ENCODE measurements at regions not wholly inside any gene's neighbourhood (a gene's known extent, or its start where the extent isn't known, plus 50 kb on each side); places are given as distances from the start of the nearest gene placed in this dataset.
A peak's percentile ranks its signal among the peaks of the same experiment; 100 is the strongest.

DNA sequence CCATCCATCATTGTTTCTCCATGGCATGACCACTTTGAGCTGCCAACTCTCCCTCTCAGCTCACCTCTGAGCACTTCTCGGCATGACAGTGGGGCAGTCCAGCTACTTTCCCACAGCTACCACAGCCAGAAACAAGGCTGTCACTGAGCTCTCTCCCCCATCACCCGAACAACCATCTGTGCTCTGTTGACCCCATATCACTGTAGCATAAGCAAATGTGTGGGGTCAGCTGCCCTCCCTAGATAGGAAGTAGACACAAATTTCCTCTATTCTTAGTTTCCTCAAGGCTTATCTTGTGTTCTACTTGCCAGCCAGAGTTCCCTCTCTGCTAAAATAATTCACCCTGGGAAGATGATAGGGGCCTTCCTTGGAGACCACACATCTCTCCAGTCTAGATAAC lies 82.6 kb upstream of the FUT8 start:
- no peak for DNase-seq

DNA sequence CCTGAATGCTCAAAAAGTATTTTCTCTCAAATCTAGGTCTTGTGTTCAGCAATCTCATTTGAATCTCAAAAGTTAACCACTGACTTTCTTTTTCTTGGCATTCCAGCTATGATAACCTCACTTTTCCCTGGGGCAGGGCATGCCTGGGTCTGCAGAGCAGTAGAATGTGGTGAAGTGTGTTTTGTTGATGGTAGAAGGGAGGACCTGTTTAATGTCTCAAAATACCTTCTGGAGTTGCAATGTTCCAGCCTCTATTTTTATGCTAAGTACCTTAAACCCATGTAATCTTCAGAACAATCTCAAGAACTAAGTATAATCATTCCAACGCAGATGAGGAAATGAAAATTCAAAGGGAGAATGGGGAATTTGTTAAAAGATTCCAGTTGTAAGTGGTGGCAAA lies 82.1 kb upstream of the FUT8 start:
- no peak for DNase-seq

DNA sequence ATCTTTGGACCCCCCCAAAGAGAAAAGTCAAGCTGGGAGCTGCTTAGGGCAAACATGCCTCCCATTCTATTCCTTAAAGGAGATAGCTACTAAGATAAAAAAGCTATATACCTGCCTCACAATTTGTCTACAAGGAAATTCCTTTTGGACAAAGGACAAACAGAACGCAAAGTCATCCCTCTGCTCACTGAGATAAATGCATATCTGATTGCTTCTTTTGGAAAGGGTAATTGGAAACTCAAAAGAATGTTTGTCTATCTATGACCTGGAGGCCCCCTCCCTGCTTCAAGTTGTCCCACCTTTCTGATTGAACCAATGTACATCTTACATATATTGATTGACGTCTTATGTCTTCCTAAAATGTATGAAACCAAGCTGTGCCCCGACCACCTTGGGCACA lies 80.9 kb upstream of the FUT8 start:
- DNase-seq: no peak

DNA sequence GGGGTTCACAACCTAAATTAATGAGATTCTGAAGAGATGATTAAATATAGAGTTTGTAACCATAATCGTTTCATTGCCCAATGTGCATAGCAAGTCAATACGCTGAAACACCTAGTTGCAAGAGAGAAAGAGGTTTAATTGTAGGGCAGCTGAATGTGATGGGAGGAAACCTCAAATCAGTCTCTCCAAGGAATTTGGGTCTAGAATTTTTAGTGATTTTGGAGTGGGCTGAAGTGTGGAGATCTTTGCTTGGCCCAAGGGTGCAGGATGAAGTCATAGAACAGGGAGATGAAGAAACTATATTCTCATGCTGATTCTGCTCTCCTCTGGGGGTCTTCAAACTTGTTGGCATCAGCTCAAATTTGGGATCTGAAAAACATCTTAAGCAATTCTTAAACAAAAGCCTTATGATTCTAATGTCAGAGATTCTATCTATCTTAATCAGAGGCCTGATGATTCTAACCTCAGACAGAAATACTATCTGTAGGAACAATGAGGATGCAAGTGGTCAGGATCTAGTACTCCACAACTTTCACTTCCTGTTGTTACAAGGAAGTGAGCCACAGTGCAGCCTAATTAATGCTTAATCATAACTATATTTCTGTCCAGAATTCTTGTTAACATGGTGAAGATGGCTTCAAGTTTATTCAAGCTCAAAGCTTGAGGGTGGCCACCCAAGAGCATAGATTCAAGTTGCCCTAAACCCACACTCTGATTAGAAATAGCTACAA lies 80.2 kb upstream of the FUT8 start:
- no peak for DNase-seq

DNA sequence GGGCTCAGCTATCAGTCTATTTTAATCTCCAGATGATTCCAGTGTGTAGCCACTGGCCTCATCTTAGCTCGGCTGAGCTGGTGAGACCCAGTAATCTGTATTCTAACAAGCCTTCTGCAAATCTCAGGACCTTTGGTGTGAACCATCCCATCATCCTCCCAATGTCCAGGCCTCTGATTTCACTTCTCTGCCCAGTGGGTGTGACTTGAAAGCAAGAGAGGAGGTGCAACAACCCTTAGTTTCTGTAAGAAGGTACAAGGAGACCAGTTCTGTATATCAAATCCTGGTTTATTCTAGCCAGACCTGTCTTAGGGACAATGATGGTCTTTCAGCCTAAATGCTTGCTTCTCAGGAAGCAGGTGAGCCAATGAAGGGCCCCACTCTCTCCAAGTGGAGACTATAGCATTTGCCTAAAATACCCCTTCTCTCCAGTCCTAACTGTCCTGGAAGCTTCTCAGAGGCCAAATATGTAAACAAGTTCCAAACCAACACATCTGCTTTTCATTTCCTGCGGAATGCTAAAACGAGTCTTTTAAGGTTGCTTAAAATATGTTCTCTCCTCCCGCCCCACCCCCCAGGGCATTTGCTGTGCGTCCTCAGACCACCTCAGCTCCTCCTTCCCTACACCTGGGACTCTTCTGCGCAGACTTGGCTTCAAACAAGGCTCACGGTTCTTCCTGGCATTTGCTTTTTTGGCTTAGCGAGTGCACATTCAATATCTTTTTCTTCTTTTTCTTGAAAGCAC lies 78.4 kb upstream of the FUT8 start:
- no peak for DNase-seq

DNA sequence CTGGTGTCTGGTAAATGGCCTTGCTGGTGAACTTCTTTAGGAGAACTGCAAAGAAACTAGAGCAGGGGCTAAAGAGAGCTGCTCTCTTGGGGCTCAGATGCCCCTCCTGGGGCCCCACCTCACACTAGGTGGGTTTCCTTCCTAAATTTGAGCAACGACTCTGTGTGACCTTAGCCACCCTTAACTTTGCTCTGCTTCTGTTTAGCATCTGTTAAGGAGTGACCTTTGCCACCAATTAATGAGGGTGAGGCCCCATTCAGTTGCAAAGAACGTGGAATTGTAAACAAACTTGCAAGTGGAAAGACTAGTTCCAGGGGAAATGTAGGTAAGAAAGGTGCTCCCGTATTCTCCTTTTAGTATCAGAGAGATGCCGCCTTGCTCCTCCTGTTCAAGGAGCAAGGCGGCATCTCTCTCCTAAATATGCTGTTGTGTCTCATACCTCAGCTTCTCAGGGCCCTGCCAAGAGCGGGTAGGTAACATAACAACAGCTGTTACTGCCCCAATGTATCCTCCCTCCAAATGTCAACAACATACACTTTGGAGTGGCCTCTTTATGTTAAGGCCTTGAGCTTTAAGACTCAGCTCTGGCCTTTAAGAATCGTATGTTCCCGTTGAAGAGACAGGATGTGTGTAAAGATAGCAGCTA lies 77.6 kb upstream of the FUT8 start:
- DNase-seq: no peak

DNA sequence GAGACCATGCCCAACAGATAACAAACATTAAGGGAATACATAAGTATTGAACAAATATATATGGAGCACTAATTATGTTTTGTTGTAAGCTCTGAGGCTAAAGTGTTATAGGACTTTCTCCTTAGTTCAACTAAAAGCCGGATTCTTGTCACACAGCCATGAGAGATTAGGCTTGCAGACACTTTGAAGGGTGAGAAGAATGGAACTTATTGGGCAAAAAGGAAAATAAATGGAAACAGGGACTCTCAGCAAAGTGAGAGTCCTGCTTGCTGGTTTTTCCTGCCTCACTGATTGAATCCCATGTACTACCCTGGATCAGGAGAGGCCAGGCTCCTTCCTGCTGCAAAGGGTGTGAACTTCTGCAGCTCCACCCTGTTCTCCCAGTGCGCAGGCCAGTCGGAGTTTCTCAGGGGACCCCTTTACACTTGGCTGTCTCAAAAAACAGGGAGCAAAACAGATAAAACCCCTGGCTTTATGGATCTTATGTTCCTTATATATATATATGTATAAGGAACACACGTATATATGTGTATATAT lies 77.1 kb upstream of the FUT8 start:
- no peak for DNase-seq

DNA sequence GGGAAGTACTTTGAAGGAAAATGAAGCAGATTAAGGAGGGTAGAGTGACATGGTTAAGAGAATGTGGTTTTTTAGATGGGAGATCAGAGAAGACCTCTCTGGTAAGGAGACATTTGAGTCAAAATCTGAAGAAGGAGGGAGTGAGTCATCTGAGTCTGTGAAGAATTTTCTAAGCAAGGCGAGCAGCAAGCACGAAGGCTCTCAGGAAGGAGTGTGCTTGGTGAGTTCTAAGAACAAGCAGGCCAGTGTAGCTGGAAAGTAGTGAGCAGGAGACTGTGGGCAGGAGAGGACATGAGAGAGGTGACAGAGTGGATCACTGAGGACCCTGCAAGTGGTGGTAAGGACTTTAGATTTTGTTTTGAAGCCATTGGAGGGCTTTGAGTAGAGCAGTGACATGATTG lies 76.3 kb upstream of the FUT8 start:
- peak; percentile 45 for DNase-seq

DNA sequence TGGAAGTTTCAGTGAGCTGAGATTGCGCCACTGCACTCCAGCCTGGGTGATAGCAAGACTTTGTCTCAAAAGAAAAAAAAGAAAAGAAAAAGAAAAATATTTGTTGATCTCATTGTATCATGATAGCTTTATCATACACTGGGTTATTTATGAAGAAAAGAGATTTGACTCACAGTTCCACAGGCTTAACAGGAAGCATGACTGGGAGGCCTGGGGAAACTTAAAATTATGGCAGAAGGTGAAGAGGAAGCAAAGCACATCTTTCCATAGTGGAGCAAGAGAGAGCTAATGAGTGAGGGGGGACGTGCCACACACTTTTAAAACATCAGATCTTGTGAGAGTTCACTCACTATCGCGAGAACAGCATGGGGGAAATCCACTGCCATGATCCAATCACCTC lies 72.7 kb upstream of the FUT8 start:
- DNase-seq: no peak

DNA sequence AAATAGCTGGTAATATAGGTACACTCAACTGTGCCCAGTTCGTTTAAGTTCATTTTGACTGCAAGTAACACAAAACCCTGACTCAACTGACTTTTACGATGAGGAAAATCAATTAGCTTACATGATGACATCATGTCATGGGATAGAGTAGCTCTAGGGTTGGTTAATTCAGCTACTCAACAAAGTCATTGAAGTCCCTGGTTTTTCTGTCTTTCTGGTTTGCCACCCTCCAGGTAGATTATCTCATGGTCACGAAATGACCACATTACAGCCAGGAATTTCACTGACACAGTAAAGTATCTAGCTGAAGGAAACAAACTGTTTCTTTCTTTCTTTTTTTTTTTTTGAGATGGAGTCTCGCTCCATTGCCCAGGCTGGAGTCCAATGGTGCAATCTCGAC lies 68.5 kb upstream of the FUT8 start:
- DNase-seq: no peak

DNA sequence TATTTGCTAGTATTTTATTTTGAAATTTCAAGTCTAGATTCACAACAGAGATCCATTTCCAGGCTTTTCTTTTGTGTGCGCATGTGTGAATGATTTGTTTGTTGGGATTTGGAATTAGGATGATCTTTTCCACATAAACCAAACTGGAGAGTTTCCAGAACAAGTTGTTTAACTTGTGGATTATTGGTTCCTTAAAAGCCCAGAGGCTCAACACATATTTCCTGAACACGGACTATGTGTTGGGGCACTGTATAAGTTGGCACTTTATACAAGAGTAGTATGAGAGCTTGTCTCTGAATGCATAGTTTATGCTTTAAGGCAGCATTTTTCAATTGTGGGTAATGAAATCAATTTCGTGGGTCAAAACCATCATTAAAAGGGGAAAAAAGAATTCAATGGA lies 67.3 kb upstream of the FUT8 start:
- no peak for DNase-seq

DNA sequence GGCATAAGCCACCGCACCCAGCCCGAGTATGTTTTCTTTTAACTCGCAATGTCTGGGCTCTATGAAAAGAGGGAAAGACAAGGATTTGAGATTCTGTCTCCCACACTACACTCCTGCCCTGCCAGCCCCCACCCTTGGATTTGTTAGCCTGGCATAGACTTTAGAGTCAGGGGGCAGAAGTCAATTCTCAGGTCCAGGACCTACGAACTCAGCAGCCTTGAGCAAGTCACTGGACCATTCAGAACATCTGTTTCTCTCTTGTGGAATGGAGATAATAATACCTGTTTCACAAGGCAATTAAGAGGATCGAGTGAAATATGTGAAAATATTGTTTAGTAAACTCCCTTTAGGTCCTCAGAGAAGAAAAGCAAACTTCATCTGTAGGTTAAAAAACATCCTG lies 66.1 kb upstream of the FUT8 start:
- DNase-seq: no peak

DNA sequence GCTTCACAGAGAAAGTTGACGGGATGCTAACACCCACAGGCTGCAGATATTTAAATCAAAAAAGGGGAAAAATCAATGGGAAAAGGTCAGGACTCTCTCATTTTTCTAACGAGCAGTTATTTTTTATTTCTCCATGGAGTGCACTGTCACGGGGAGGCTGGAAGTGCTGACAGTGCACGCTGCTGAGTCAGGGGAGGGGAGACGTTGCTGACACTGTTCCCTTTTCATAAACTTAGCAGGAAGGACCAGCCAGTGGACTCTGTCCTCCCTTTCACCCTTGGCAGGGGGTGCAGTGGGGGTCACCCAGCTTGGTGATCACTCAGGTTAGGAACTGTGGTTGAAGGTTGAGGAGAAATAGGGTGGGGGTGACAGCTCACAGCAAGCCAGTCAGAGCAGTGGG lies 65.6 kb upstream of the FUT8 start:
- DNase-seq: no peak

DNA sequence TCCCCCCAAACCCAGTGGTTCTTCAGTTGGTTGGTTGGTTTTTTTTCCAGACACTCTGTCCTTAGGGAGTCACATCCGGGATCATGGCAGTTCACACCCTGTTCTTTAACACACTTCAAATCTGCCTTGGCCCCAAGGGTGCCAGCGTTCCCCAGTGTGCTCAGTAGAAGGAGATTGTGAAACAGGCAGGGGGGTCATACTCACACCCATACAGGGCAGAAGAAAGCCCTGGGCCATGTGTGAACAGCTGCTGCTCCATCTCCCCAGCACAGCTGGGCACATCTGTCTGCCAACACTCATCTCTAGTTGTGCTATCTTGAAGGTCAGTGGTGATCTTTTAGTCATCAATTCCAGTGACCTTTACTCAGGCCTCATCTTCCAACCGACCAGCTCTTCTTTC lies 64.4 kb upstream of the FUT8 start:
- no peak for DNase-seq

DNA sequence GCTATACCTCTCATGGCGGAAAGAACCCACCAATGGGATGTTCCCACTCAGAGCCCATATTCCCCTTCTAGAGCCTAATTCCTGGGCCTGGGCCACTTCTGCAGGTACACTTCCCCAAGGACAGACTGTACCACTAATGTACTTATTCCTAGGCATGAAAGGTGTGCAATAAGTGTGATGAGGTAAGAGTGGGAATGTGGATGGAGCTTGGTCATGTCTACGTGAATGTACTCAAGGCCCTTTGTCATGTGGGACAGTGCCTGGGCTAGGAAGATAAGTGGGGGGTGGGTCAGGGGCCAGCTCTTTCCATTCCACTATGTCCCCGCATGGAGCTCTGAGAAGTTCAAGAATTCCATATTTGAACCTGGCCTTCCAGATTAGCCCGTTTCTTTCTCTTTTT lies 63.4 kb upstream of the FUT8 start:
- DNase-seq: no peak

DNA sequence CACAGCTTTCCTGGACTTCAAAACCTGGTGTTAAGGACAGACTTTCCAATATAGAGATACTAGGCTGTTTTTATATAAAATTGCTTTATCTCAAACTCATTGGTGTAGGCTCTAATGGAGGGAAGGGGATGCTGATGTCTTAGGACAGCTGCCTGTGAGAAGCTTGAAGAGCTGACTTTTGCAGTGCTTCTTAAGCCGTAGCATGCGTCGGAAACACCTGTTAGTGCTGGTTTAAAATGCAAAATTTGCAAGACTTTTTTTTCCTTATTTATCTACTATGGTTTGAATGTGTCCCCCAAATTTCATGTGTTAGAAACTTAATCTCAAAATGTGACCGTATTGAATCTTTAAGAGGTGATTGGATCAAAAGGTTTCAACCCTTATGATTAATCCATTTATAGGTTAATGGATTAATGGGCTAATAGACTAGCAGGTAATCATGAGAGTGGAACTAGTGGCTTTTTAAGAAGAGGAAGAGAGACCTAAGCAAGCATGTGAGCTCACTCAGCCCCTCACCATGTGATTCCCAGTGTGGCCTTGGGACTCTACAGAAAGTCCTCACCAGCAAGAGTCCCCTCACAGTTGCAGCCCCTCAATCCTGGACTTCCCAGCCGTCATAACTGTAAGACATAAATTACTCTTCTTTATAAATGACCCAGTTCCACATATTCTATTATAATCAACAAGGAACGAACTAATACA lies 60.9 kb upstream of the FUT8 start:
- no peak for DNase-seq

DNA sequence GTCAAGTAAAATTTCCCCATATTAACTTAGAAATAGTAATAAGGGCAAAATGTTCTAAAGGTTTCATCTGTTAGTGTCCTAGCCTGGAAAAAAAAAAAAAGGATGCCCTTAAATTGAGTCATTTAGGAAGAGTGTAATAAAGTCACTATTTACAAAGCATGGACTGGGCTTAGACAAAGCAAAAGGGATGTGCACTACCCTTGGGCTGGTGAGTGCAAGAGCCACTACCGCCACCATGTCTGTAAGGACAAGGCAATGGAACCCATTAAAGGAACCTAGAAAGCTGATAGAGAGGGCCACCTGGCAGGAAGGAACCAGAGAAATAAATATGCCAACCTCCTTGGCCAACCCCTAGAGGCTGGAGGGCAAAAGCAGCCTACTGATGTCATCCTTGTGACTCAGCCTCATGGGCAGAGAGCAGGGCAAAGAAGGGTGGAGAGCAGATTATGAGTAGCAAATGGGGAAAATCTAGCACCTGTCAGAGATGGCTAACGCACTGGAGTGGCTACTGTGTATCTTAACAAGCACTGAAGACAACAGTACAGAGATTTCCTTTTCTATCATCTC lies 59.5 kb upstream of the FUT8 start:
- no peak for DNase-seq

DNA sequence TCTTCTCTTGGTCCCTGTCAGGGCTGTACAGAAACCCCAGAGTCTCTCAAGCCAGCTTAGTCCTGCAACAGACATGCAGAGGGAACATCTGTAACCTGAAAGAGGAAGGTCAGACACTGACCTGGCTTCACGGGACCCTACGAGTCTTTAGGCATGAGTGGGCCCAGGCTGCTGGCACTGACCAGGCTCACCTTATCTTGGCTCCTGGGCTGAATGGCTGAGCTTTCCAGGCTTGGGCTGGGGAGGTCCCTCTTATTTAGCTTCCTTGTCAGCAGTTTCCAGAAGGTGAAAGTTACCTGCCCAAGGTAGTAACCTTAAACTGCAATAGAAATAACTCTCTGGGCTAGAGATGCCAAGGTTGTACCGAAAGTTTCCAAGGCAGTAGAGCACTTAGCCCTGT lies 58.4 kb upstream of the FUT8 start:
- DNase-seq: no peak

DNA sequence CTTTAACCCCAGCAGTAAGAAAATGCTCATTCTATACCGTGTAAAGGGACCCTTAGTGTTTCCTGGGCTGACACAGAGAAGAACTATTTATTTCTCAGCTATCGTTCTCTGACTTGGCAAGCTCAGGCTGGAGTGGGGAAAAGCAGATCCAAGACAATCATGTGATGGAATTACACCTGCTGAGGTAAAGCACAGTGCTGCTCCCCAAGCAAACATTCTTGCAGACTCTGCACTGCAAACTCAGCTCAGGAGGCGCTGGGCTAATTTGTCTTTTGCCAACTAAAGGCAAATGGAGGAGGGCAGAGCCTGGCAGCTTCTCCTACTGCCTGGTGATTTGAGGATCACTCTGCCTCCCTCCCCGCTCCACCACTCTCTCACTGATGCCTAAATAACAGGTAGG lies 57.8 kb upstream of the FUT8 start:
- no peak for DNase-seq

DNA sequence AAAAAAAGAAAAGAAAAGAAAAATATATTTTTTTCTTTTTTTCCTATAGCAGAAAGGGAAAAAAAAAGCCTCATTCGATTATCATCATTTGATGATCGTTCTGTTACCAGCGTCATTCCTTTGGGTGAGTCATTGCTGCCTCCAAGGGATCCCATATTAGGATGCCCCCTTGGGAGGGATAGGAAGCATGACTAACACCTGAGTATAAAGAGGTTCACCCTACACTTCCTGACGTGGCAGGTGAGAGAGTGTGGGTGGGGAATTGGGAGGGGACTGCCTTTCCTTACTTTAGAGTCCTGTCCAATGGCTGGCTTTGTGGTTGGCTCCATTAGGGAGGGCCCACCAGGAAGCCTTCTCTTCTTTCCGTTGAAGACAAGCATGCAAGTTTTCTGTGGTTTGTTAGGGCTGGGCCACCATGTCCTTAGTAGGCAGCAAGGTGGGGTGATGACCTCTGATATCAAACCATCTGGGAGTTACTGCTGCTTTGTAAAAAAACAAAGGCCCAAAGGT lies 56.1 kb upstream of the FUT8 start:
- DNase-seq: no peak

DNA sequence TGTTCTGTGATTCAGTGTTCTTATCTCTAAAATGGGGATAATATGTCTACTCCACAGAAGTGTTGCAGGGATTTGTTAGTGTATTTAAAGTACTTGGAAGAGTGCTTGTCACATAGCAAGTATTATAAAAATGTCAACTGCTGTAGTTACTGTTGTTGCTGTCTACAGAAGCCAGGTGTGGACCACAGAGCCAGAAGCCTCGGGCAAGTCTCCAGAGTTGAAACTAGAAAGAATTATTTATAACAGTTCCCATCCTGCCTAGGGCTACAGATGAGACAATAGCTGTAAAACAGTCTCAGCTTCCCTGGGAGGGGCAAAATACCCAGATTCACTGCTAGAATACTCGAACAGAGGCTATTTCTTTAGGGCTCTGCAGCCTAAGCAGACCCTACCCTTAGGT lies 55.4 kb upstream of the FUT8 start:
- no peak for DNase-seq

DNA sequence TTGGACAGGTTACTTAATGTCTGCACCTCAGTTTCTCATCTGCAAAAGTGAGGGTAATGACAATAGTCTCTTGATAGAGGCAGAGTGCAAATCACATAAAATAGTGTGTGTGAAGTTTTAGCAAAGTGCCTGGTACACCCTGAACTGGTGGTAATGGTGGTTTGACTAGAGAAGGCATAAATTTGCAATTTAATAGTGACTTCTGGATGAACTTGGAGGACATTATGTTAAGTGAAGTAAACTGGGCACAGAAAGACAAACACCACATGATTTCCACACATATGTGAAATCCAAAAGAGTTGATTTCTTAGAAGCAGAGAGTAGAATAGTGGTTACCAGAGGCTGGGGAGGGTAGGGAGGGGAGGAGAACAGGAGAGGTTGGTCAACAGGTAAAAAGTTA lies 54.8 kb upstream of the FUT8 start:
- no peak for DNase-seq

DNA sequence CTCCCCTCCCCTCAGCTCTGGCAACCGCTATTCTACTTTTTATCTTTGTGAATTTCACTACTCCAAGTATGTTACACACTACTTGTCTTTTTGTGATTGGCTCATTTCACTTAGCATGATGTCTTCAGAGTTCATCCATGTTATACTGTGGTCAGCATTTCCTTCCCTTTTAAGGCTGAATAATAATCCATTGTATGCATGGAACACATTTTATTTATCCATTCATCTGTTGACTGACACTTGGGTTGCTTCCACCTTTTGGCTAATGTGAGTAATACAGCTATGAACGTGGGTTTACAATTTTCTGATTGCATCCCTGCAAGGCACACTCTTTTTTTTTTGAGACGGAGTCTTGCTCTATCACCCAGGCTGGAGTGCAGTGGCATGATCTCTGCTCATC lies 53.0 kb upstream of the FUT8 start:
- no peak for DNase-seq

All from activated CD4-positive, CD25-positive, alpha-beta regulatory T cell treated with anti-CD3 and anti-CD28 coated beads, Interleukin-2, amount 50 U/mL, for 72 hours (primary cell).